ENCODE measurements at regions not wholly inside any gene's neighbourhood (a gene's known extent, or its start where the extent isn't known, plus 50 kb on each side); places are given as distances from the start of the nearest gene placed in this dataset.
"Not testable (repeated sequence)": the region's sequence is repeated elsewhere in the genome, so short reads cannot be mapped to it uniquely, and the experiment has no call there.

DNA sequence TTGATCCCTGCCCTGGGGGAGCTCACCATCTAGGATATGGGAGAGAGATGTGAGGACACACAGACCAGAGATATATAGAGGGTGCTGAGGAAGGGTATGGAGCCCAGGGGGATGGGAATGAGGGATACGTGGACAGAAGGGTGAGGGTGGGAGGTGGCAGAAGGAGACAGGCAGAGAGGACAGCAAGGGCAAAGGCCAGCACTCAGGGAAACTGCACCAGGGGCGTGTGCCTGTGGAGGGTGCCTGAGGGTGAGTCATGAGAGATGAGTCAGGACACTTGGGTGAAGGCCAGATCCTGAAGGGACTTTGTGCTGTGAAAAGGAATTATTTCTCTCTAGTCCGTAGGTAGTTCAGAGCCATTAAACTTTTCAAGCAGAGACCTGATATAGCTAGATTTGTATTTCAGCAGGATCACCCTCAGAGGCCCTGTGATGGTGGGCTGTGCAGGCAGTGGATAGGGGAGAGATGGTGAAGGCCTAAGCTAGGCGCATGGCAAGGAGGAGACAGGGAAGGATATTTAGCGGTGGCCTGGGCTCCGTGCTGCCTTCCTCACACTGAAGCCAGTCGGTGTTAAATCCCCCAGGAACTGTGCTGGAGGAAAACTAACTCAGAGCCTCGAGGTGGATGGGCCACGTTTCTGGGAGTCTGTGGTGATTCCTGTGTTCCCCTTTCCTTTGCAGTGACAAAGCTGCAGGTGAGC lies 3075.0 kb downstream of the RPIA start:
- not testable (repeated sequence) for H3K36me3 ChIP-seq (ENCODE audit: insufficient read depth, low read length); H3K9me3 ChIP-seq (ENCODE audit: insufficient read depth, low read depth, low read length); H3K9ac ChIP-seq (ENCODE audit: low read depth, low read length); H3K4me3 ChIP-seq (ENCODE audit: low read length); H3K27me3 ChIP-seq (ENCODE audit: insufficient read depth, low read length); H3K27ac ChIP-seq (ENCODE audit: low read depth, low read length); H3K4me1 ChIP-seq (ENCODE audit: insufficient read depth, low read length)
- 81% methylated on average over 8 of the region's 9 CpGs for WGBS

DNA sequence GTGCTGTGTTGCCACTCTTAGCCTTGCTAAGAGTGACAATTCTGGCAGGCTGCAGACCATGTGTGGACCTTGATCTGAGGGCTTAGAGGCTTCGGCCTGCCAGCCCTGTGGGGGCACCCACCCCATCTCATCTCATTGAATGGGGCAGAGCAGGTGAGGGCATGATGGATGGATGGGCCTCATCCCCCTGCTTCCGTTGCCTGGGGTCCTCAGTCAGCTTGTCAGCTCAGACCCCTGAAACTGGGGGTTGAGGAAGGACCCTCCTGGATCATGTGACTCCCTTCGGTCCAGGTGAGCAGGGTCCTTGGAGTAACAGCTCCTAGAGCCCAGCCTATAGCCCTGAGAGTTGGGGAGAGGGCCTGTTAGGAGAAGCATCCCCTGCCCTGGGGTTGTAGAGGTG lies 3076.8 kb downstream of the RPIA start:
- not testable (repeated sequence) for H3K4me3 ChIP-seq (ENCODE audit: low read length); H3K27me3 ChIP-seq (ENCODE audit: insufficient read depth, low read length); H3K9me3 ChIP-seq (ENCODE audit: insufficient read depth, low read depth, low read length); H3K4me1 ChIP-seq (ENCODE audit: insufficient read depth, low read length); H3K36me3 ChIP-seq (ENCODE audit: insufficient read depth, low read length); H3K9ac ChIP-seq (ENCODE audit: low read depth, low read length); H3K27ac ChIP-seq (ENCODE audit: low read depth, low read length)
- 96% methylated on average over 2 of the region's 3 CpGs for WGBS

DNA sequence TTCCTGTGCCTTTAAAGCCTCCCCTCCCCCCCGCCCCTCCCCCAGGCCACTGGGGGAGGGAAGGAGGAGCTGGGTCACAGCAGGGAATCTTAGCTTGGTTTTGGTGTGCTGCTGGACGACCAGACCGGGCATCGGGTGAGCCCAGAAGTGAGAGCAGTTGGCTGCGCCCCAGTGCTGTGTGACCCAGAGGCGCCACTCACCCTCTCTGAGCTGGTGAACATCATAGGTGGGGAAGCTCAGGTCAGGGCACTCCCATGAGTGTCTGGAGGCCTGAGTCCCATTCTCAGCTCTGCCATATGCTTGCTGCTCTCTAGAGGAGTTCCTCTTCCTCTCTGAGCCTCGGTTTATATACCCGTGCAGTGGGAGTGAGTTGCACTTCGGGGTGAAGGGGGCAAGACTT lies 3077.5 kb downstream of the RPIA start:
- 84% methylated on average over 8 of the region's 9 CpGs for WGBS
- not testable (repeated sequence) for H3K36me3 ChIP-seq (ENCODE audit: insufficient read depth, low read length); H3K4me1 ChIP-seq (ENCODE audit: insufficient read depth, low read length); H3K9ac ChIP-seq (ENCODE audit: low read depth, low read length); H3K27me3 ChIP-seq (ENCODE audit: insufficient read depth, low read length); H3K9me3 ChIP-seq (ENCODE audit: insufficient read depth, low read depth, low read length); H3K4me3 ChIP-seq (ENCODE audit: low read length); H3K27ac ChIP-seq (ENCODE audit: low read depth, low read length)

DNA sequence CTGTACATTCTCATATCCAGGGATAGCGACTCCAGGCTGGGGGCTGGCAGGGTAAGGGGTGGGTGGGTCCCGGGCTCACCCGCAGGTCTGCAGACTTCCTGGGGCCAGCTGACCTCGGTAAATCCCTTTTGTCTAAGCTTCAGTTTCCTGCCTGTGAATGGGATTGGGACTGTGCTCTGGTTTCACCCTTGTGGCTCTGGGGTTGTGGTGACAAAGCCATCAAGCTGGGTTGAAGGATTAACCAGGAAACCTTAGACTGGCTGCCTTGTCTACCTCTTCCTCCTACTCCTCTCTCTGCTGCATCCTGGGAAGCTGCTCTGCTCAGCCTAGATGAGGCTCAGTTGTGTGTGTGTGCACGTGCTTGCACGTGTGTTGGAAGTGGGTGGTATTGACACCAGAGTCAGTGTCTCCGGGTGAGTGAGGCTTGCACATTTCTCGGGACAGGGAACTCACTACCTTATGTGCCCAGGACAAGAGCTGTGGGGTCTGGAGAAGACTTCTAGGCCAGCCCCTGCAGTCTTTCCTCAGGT lies 3078.6 kb downstream of the RPIA start:
- 85% methylated on average over 6 of the region's 8 CpGs for WGBS
- not testable (repeated sequence) for H3K36me3 ChIP-seq (ENCODE audit: insufficient read depth, low read length); H3K9ac ChIP-seq (ENCODE audit: low read depth, low read length); H3K4me1 ChIP-seq (ENCODE audit: insufficient read depth, low read length); H3K9me3 ChIP-seq (ENCODE audit: insufficient read depth, low read depth, low read length); H3K27ac ChIP-seq (ENCODE audit: low read depth, low read length); H3K4me3 ChIP-seq (ENCODE audit: low read length); H3K27me3 ChIP-seq (ENCODE audit: insufficient read depth, low read length)

DNA sequence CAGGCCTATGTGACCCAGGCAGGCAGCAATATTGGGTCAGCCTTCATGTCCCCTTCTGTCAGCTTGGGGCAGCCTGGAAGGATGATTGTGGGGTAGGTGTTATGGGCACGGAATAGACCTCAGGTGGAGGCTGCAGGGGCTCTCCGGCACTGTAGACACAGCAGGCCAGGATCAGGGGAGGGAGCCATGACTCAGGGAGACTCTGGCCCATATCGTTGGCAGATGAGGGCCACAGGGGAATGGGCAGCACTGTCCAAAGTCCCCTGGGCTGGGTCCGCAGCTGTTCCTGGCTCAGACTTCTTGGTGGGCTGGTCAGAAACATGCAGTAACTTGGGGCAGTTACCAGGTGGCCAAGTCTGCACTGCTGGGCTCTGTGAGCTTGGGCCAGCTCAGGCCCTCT lies 3080.1 kb downstream of the RPIA start:
- H3K4me3 ChIP-seq (ENCODE audit: low read length); H3K4me1 ChIP-seq (ENCODE audit: insufficient read depth, low read length); H3K9ac ChIP-seq (ENCODE audit: low read depth, low read length); H3K27me3 ChIP-seq (ENCODE audit: insufficient read depth, low read length); H3K9me3 ChIP-seq (ENCODE audit: insufficient read depth, low read depth, low read length); H3K36me3 ChIP-seq (ENCODE audit: insufficient read depth, low read length); H3K27ac ChIP-seq (ENCODE audit: low read depth, low read length): not testable (repeated sequence)
- 91% methylated on average over 3 of the region's 4 CpGs for WGBS

DNA sequence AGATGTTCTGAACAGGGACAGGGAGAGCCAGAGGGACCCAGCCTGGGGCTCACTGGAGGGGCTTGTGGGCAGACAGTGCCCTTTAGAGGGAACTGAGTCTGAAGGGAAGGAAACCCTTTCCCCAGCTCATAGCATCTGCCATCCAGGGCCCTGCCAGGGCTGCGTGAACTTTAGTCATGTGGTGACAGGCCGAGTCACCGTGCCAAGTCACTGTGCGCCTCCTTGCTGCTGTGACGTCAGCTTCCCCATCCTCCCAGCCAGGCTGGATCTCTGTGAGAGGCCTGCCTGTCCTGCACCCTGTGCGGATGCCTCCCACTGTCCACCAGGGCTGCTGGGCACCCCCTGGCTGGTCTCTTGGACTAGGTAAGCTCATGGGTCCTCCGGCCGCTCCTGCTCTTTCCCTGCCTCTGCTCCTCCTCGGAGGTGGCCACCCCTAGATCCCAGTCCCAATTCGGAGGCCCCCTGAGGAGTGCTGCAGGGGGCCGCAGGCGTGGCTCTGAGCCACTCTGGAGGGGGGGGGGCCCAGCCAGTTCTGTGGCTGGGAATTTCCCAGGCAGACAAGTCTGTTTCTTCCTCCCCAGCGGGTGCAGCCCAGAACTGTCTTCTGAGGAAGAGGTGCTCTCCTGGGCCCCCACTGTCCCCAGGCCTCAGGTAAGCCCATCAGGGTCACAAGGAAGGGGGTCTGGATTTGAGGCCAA lies 3080.9 kb downstream of the RPIA start:
- H3K4me1 ChIP-seq (ENCODE audit: insufficient read depth, low read length); H3K27ac ChIP-seq (ENCODE audit: low read depth, low read length): not testable (repeated sequence)
- WGBS, result 98% methylated on average over 10 of the region's 13 CpGs

DNA sequence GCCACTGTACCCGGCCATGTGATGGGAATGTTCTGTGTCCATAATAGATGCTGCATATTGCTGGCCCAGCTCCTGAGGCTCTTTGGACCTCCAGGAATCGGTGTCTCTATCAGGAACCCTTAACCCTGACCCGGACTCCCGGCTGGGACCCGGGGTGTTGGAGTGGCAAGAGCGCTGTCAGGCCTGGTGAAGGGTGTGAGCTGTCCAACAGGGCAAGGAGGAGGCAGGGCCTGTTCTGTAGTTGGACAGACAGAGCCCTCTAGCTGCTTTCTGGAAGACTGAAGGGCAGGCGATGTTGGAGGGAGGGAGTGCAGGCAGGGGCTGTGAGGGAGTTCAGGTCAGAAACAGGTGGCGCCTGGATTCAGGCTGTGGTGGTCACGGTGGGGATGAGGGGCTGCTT lies 3082.3 kb downstream of the RPIA start:
- H3K9me3 ChIP-seq (ENCODE audit: insufficient read depth, low read depth, low read length); H3K27me3 ChIP-seq (ENCODE audit: insufficient read depth, low read length); H3K27ac ChIP-seq (ENCODE audit: low read depth, low read length); H3K4me3 ChIP-seq (ENCODE audit: low read length); H3K4me1 ChIP-seq (ENCODE audit: insufficient read depth, low read length); H3K36me3 ChIP-seq (ENCODE audit: insufficient read depth, low read length); H3K9ac ChIP-seq (ENCODE audit: low read depth, low read length): not testable (repeated sequence)
- 94% methylated on average over 4 of the region's 9 CpGs for WGBS

More for the DNA sequence above, 3080.9 kb downstream of the RPIA start:
- H3K36me3 ChIP-seq (ENCODE audit: insufficient read depth, low read length); H3K9me3 ChIP-seq (ENCODE audit: insufficient read depth, low read depth, low read length); H3K4me3 ChIP-seq (ENCODE audit: low read length); H3K9ac ChIP-seq (ENCODE audit: low read depth, low read length); H3K27me3 ChIP-seq (ENCODE audit: insufficient read depth, low read length): not testable (repeated sequence)

DNA sequence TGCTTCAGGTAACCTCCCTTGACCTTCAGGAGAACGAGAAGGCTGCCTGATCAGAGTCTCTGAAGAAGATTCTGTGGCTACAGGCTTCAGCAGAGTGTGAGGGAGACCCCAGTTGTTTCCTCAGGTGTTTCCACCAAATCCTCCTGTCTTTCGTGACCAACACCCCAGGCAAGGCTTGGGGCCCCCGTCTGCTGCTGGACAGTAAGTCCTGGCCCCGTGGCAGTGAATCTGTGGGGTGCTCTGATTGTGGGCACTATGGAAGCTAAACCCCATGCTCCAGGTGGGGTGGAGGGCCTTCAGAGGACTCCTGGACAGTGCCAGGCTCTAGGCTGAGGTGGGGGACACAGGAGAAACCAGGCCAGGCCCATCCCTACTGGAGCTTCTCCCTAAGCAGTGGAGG lies 3083.7 kb downstream of the RPIA start:
- not testable (repeated sequence) for H3K9ac ChIP-seq (ENCODE audit: low read depth, low read length); H3K4me1 ChIP-seq (ENCODE audit: insufficient read depth, low read length); H3K4me3 ChIP-seq (ENCODE audit: low read length); H3K27me3 ChIP-seq (ENCODE audit: insufficient read depth, low read length); H3K36me3 ChIP-seq (ENCODE audit: insufficient read depth, low read length); H3K27ac ChIP-seq (ENCODE audit: low read depth, low read length); H3K9me3 ChIP-seq (ENCODE audit: insufficient read depth, low read depth, low read length)
- 92% methylated on average over 4 of the region's 4 CpGs for WGBS

DNA sequence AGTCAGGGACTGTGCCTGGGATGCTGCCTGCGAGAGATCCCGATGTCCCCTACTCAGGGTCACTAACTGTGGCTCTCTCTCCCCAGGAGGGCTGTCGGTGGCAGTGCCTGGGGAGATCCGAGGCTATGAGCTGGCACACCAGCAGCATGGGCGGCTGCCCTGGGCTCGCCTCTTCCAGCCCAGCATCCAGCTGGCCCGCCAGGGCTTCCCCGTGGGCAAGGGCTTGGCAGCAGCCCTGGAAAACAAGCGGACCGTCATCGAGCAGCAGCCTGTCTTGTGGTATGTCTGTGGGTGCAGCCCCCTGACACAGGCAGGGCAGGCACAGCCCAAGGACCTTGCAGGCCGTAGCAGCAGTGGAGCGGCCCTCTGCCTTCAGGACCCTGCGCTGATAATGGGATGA lies 3088.9 kb downstream of the RPIA start:
- not testable (repeated sequence) for H3K36me3 ChIP-seq (ENCODE audit: insufficient read depth, low read length); H3K4me3 ChIP-seq (ENCODE audit: low read length); H3K27me3 ChIP-seq (ENCODE audit: insufficient read depth, low read length); H3K4me1 ChIP-seq (ENCODE audit: insufficient read depth, low read length); H3K9me3 ChIP-seq (ENCODE audit: insufficient read depth, low read depth, low read length); H3K9ac ChIP-seq (ENCODE audit: low read depth, low read length); H3K27ac ChIP-seq (ENCODE audit: low read depth, low read length)
- WGBS, result 96% methylated on average over 14 of the region's 14 CpGs

DNA sequence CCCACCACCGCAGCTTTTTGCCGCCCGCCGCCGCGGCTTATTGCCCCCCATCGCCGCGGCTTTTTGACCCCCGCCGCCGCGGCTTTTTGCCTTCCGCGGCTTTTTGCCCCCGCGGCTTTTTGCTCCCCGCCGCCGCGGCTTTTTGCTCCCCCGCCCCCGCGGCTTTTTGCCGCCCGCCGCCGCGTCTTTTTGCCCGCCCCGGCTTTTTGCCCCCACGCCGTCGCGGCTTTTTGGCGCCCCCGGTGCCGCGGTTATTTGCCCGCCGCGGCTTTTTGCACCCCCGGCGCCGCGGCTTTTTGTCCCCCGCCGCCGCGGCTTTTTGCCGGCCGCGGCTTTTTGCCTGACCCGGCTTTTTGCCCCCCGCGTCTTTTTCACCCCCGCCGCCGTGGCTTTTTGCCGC lies 3061.8 kb upstream of the TEKT4 start:
- H3K4me3 ChIP-seq (ENCODE audit: low read length), result not testable (repeated sequence)
- WGBS, result 39% methylated on average over 18 of the region's 60 CpGs

DNA sequence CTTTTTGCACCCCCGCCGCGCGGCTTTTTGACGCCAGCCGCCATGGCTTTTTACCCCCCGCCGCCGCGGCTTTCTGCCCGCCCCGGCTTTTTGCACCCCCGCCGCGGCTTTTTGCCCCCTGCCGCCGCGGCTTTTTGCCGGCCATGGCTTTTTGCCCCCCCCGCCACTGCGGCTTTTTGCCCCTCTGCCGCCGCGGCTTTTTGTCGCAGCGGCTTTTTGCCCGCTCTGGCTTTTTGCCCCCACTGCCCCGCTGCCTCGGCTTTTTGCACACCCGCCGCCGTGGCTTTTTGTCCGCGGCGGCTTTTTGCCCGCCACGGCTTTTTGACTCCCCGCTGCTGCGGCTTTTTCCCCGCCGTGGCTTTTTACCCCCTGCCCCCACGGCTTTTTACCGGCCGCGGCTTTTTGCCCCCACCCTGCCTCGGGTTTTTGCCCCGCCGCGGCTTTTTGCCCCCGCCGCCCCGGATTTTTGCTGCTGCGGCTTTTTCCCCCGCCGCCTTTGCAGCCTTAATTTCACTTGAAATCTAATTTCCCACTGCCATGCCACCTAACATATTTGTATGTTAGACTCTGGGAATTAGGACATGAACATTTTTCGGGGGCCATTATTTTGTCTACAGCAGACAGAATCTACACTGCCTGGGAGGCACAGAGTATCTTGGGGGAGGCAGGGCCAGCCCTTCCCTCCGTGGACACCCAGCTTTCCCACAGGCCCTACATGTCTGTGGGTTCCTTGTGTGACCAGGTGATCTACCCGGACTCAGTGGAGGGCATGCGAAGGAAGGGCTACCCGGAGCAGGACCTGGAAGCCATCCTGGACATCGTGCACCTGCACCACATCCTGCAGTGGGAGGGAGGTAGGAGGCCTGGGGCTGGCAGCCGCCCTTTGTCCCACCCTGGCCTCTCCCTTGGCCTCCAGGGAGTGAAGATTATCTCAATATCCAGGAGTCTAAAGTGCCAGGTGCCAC lies 3031.0 kb upstream of the TEKT4 start:
- Histone ChIP-seq H3K27me3 (ENCODE audit: insufficient read depth, low read length) (peaks cover 4% of the 10 kb centered on the region; the same call in 1 of the 2 replicates), H3K36me3 (ENCODE audit: insufficient read depth, low read length) (no peaks in the 10 kb centered on the region), H3K4me1 (ENCODE audit: insufficient read depth, low read length) (no peaks in the 10 kb centered on the region), H3K9me3 (ENCODE audit: insufficient read depth, low read depth, low read length) (peaks cover 14% of the 10 kb centered on the region; the same call in 1 of the 2 replicates), H3K27ac (ENCODE audit: low read depth, low read length) (no peak overlapping the region), H3K4me3 (ENCODE audit: low read length) (no peak overlapping the region), H3K9ac (ENCODE audit: low read depth, low read length) (no peak overlapping the region)
- WGBS, result 88% methylated on average over 60 of the region's 62 CpGs

More for the DNA sequence above, 3061.8 kb upstream of the TEKT4 start:
- H3K9ac ChIP-seq (ENCODE audit: low read depth, low read length); H3K4me1 ChIP-seq (ENCODE audit: insufficient read depth, low read length); H3K36me3 ChIP-seq (ENCODE audit: insufficient read depth, low read length); H3K27me3 ChIP-seq (ENCODE audit: insufficient read depth, low read length); H3K27ac ChIP-seq (ENCODE audit: low read depth, low read length); H3K9me3 ChIP-seq (ENCODE audit: insufficient read depth, low read depth, low read length): not testable (repeated sequence)
